Hematopoietic multipotent progenitor cell treated with erythropoietin and hydrocortisone succinate and interleukin-3 and kit ligand, for 6 days (in vitro differentiated cells): ENCODE measurements at regions not wholly inside any gene's neighbourhood (a gene's known extent, or its start where the extent isn't known, plus 50 kb on each side); places are given as distances from the start of the nearest gene placed in this dataset.

Experiments used
- DNase-seq: peaks from one replicate; pipeline ENCODE4 v3.0.0-alpha.2; 2015

DNA sequence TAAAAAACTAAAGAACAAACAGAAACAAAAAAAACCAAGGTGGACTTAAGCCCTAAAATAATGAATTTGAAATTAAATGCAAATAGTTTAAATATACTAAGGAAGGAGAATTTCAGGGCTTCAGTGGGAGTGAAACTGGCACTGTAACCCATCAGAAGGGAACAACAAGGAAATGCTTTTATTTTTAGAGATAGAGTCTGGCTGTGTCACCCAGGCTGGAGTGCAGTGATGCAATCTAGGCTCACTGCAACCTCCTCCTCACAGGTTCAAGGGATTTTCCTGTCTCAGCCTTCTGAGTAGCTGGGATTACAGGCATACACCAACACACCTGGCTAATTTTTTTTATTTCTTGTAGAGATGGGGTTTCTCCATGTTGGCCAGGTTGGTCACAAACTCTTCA lies 625.2 kb upstream of the CDH8 start:
- no peak for DNase-seq

DNA sequence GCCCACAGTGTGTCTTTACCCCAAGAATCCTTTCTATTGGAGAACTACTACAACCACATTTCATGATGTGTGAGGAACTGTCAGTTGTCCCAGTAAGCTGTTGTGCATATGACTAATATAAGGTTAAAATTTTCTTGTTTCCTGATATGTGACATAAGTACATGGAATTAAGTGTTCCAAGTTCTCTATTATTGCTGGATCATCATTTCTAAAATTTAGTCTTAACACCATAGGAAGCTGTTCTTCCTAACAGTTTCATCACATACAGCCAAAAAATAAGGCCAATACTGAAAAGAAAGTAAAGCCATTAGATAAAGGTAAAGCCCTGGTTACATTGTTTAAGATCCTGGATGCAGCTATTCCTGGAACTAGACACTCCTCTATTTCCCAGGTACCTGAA lies 620.9 kb upstream of the CDH8 start:
- DNase-seq = no peak

- no peak for DNase-seq
Measured at GRCh38 chr16:62652441-62653120, 616.3 kb upstream of the CDH8 start.

GRCh38 chr16:62648256-62648655 lies 612.0 kb upstream of the CDH8 start:
- DNase-seq = no peak

- no peak for DNase-seq
Measured at GRCh38 chr16:62644030-62644812, 608.0 kb upstream of the CDH8 start.

DNA sequence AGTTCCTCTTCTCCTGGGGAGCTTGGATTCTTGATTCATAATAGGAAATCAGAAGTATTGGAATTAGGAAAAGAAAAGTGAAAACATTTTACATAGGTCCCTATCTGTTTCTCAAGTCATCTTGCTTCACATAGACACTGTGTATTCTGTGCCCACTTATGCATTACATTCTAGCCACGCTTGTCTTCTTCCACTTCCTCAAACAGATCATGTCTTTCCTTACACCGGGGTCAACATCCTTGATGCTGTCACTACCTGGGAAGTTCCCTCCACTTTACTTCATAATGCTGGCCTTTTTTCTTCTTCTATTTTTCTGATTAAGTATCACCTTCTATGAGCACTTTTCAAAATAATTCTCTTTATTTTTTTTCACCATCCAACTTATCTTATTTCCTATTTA lies 606.4 kb upstream of the CDH8 start:
- no peak for DNase-seq

GRCh38 chr16:62639890-62640289 lies 603.7 kb upstream of the CDH8 start:
- DNase-seq = no peak

DNA sequence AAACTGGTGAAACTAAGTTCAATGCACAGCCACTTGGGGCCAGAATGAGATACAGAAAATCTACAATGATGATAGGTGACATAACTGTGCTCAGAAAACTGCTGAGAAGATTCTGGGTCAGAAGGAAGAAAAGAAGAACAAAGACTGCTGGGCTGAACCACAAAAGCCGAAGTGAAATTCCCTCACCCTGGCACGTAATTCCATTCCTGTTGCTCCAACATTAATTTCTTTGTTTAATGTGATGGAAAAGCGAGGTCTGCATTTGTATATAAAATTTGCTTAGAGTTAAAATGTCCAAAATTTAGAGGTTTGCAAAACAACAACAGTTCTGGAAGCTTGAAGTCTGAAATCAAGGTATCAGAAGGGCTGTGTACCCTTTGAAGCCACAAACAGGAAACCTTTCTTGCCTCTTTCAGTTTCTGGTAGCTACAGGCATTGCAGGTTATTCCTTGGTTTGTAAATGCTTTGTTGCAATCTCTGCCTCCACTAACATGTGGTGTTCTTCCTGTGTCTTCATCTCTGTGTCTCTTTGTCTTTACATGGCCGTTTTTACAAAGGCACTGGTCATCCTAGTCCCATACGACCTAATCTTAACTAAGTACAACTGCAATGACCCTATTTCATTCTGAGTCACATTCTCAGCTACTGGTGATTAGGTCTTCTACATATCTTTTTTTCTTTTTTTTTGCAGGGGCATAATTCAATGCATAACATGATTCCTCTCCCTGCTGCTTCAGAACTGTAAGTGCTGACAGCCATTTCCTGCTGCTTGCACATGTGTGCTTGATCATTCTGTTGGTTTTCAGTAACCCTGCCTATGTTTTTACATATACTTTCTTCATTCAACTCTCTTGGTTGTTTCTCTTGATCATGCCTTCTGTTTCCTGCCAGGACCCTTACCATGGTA lies 603.0 kb upstream of the CDH8 start:
- DNase-seq = no peak

GRCh38 chr16:62638324-62638911 lies 602.2 kb upstream of the CDH8 start:
- DNase-seq = no peak

GRCh38 chr16:62625326-62625725 lies 589.1 kb upstream of the CDH8 start:
- no peak for DNase-seq

GRCh38 chr16:62620275-62620674 lies 584.0 kb upstream of the CDH8 start:
- no peak for DNase-seq

DNA sequence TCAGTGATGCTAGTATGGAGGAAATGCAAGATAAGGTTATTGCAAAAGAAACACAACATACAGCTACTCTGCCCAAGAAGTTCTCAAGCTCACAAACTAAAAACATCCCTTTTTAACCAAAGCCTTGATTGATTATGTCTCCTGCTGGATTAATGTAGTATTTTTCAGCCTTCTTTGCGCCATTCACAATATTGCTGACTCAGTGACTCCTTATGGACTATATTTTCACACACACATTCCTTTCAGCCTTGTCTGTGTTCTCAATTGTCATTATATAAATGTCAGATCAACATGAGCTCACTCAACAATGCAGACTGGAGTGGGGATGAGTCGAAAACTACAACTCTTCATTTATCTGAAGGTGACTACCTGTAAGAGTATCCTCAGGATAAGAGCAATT lies 579.3 kb upstream of the CDH8 start:
- DNase-seq = no peak

- DNase-seq = no peak
Measured at GRCh38 chr16:62610291-62610690, 574.1 kb upstream of the CDH8 start.

GRCh38 chr16:62602790-62603189 lies 566.6 kb upstream of the CDH8 start:
- DNase-seq = no peak

- DNase-seq = no peak
Measured at GRCh38 chr16:62597875-62598274, 561.6 kb upstream of the CDH8 start.

- no peak for DNase-seq
Measured at GRCh38 chr16:62596584-62596983, 560.3 kb upstream of the CDH8 start.

DNA sequence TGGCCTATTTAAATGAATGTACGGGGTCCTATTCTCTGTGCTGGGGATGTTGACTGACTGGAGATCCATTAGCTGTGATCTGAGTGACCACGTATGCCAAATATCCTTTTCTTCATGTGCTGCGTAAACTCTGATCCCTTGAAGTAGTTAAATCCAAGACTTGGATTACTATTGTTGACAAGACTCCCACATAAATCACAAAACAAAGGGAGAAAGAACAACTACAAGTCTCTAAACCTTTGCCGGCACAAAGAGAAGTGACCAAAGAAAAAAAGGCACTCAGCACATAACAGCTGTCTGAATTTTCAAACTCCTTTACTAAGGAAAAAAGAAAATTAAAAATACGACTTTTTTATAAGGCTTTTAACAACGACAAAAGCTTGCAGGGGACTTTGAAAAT lies 559.9 kb upstream of the CDH8 start:
- DNase-seq = no peak

DNA sequence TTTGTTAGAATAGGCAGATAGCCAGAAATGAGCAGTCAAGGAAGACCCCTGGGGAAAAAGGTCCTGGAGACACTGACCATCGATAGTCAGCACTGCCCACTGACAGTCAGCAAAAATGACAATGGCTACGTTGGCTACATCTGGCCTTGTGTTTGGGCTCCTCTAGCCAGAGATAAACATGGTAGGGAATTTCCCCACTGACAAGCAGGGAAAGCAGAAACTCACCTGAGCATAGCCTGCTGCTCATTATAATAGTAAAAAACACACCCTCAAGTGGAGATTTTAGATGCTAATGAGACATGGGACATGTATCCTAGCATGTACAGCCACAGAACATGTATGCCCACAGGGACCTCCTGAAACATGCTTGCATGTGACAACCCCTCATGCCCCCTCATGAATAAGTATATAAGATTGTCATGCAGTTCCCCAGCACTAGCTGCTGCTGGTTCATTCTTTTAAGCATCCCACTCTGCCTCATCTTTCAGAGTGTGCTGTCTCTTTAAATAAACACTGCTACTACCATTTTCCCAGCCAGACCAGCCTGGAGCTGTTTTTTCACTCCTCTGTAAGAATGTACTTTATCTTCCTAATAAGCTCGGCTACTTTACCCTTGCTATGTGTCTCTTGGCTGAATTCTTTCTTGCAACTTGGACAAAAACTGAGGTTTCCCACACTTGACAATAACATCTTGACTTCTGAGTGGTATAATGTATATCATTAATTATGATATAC lies 550.1 kb upstream of the CDH8 start:
- DNase-seq = no peak

DNA sequence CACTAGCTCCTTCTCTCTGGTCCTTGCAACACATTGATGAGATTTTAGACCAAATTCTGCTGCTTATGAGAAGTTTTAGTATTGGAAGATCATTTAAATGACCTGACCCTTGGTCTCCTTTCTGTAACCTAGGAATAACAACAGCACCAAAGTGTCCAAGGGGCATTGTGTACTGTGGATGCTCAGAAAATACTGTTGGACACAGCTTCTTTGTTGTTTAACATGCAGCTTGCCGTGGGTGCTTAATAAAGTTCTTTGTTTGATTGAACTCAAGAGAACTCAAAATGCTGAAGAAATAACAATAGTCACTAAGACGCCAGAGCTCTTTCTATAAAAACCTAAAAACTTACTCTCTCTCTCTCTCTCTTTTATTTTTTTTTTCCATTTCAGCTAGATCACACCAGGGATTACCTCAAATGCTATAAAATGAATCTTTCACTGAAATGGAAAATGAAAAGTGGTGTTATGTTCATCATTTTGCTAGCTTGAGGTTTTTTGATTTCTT lies 548.9 kb upstream of the CDH8 start:
- DNase-seq = no peak

- DNase-seq = no peak
Measured at GRCh38 chr16:62583414-62583813, 547.2 kb upstream of the CDH8 start.

DNA sequence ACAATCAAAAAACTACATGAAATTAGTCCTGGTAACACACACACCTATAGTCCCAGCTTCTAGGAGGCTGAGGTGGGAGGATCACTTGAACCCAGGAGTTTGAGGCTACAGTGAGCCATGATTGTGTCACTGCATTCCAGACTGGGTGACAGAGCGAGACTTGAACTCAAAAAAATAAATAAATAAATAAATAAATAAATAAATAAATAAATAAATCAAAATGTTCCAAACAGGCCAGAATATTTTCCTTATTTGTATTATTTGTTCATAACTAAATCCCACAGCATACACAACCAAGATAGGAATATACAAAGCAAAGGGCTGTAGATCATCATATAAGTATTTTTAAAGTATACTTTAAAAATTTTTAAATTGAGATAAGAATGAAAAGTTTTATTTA lies 537.2 kb upstream of the CDH8 start:
- DNase-seq = no peak

DNA sequence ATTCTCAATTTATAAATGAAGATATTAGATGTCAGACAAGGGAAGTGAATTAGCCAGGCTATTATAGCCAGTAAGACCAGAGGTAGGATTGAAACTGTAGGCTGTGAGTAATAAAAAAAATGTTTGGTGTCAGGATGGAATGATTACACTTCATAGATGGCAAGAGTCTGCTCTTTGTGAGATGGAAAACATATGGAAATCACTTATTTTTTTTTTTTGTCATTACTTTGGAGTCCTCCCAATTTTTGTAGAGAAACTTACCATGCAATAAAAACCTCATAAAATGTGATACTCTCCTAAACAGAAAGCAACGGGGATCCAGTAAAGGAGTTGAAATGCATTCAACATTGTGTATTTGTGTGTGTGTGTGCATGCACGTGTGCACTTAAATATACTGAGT lies 532.7 kb upstream of the CDH8 start:
- DNase-seq = no peak
